ENCODE measurements at regions not wholly inside any gene's neighbourhood (a gene's known extent, or its start where the extent isn't known, plus 50 kb on each side); places are given as distances from the start of the nearest gene placed in this dataset.

- DNase-seq (ENCODE audit: low read depth) = no peak
- H3K4me3 ChIP-seq (ENCODE audit: control insufficient read depth, low read depth, low read length) = no peak overlapping the region
- TF ChIP-seq CTCF (conservative IDR thresholded peaks at IDR 0.05; ENCODE audit: control insufficient read depth, insufficient read depth, low read depth, low read length) = no peak
These were observed 186.8 kb downstream of the FAM181B start for GRCh38 chr11:82546661-82547557.

- TF ChIP-seq CTCF (conservative IDR thresholded peaks at IDR 0.05; ENCODE audit: control insufficient read depth, insufficient read depth, low read depth, low read length) = no peak
- no peak overlapping the region for H3K4me3 ChIP-seq (ENCODE audit: control insufficient read depth, low read depth, low read length)
- DNase-seq (ENCODE audit: low read depth) = no peak
These were observed 194.0 kb downstream of the FAM181B start for GRCh38 chr11:82539669-82540068.

GRCh38 chr11:82536706-82537105 lies 197.0 kb downstream of the FAM181B start:
- TF ChIP-seq CTCF (conservative IDR thresholded peaks at IDR 0.05; ENCODE audit: control insufficient read depth, insufficient read depth, low read depth, low read length) = no peak
- DNase-seq (ENCODE audit: low read depth) = no peak
- H3K4me3 ChIP-seq (ENCODE audit: control insufficient read depth, low read depth, low read length) = no peak overlapping the region

GRCh38 chr11:82533628-82534327 lies 199.9 kb downstream of the FAM181B start:
- no peak for TF ChIP-seq CTCF (conservative IDR thresholded peaks at IDR 0.05; ENCODE audit: control insufficient read depth, insufficient read depth, low read depth, low read length)

GRCh38 chr11:82529936-82530335 lies 203.7 kb downstream of the FAM181B start:
- TF ChIP-seq CTCF (conservative IDR thresholded peaks at IDR 0.05; ENCODE audit: control insufficient read depth, insufficient read depth, low read depth, low read length) = no peak
- no peak overlapping the region for H3K4me3 ChIP-seq (ENCODE audit: control insufficient read depth, low read depth, low read length)
- DNase-seq (ENCODE audit: low read depth) = no peak

More at GRCh38 chr11:82533628-82534327, 199.9 kb downstream of the FAM181B start:
- no peak for DNase-seq (ENCODE audit: low read depth)
- H3K4me3 ChIP-seq (ENCODE audit: control insufficient read depth, low read depth, low read length) = no peak overlapping the region

- no peak overlapping the region for H3K4me3 ChIP-seq (ENCODE audit: control insufficient read depth, low read depth, low read length)
- no peak for DNase-seq (ENCODE audit: low read depth)
- no peak for TF ChIP-seq CTCF (conservative IDR thresholded peaks at IDR 0.05; ENCODE audit: control insufficient read depth, insufficient read depth, low read depth, low read length)
These were observed 206.5 kb downstream of the FAM181B start for GRCh38 chr11:82527081-82527584.

All from fibroblast of mammary gland (primary cell).